ENCODE measurements at regions not wholly inside any gene's neighbourhood (a gene's known extent, or its start where the extent isn't known, plus 50 kb on each side); places are given as distances from the start of the nearest gene placed in this dataset.

- no peak overlapping the region for H3K4me3 ChIP-seq (ENCODE audit: low read depth, low read length)
- H3K27ac ChIP-seq (ENCODE audit: extremely low read depth, low read depth, low read length): no peak overlapping the region
- H3K36me3 ChIP-seq (ENCODE audit: control insufficient read depth in 2 of 2, insufficient read depth in 1 of 2, low read length in 2 of 2): no peaks in the 10 kb centered on the region
- H3K4me1 ChIP-seq (ENCODE audit: control insufficient read depth, insufficient read depth, low read length): no peaks in the 10 kb centered on the region
- ChIA-PET CTCF (interaction anchor here (0.7 kb wide), 1 partner anchor 205 kb away, joined by 3 read pairs; no protein-coding TSS in a partner anchor), POLR2A (no interaction called here)
- TF ChIP-seq YY2 (tag by site-specific recombination; IDR thresholded peaks at IDR 0.05) (no peak), ZBTB8A (tag by site-specific recombination; IDR thresholded peaks at IDR 0.05) (no peak), ZNF184 (tag by site-specific recombination; IDR thresholded peaks at IDR 0.05) (no peak), ZNF280D (tag by site-specific recombination; IDR thresholded peaks at IDR 0.05) (no peak), ZNF701 (tag by site-specific recombination; IDR thresholded peaks at IDR 0.05) (no peak), OVOL3 (tag by site-specific recombination; IDR thresholded peaks at IDR 0.05) (no peak)
- H3K9me3 ChIP-seq (ENCODE audit: control insufficient read depth, insufficient read depth, low read depth, low read length): no peaks in the 10 kb centered on the region
Observed at GRCh38 chr1:60560701-60561100, 487.1 kb upstream of the C1orf87 start.

DNA sequence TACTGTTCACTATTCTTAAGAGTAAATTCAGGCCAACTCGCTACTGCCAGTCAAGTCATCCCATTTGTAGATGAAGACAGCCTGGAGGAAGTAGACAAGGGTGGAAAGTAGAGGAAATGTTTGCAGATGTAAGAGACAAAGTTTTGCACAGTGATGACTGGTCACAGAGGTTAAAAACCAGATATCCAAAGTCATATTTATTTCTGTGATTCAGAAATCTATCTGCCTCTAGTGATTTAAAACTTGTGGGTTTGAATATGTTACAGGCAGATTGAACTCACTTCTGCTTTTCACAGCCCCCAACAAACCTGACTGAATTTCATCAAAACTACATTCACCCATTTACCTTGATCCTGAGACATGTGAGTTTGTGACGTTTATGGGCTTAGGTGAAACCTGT, 484.7 kb upstream of the C1orf87 start:
- no peak overlapping the region for H3K27ac ChIP-seq (ENCODE audit: extremely low read depth, low read depth, low read length)
- H3K4me3 ChIP-seq (ENCODE audit: low read depth, low read length): no peak overlapping the region
- no peaks in the 10 kb centered on the region for H3K4me1 ChIP-seq (ENCODE audit: control insufficient read depth, insufficient read depth, low read length)
- TF ChIP-seq ZNF510 (tag by site-specific recombination; IDR thresholded peaks at IDR 0.05; ENCODE audit: insufficient replicate concordance): no peak
- H3K36me3 ChIP-seq (ENCODE audit: control insufficient read depth in 2 of 2, insufficient read depth in 1 of 2, low read length in 2 of 2): no peaks in the 10 kb centered on the region
- no peaks in the 10 kb centered on the region for H3K9me3 ChIP-seq (ENCODE audit: control insufficient read depth, insufficient read depth, low read depth, low read length)
- POLR2A ChIA-PET: no interaction called here
- CTCF ChIA-PET: interaction anchor here (0.6 kb wide), 1 partner anchor 1906 kb away, joined by 3 read pairs; no protein-coding TSS in a partner anchor

DNA sequence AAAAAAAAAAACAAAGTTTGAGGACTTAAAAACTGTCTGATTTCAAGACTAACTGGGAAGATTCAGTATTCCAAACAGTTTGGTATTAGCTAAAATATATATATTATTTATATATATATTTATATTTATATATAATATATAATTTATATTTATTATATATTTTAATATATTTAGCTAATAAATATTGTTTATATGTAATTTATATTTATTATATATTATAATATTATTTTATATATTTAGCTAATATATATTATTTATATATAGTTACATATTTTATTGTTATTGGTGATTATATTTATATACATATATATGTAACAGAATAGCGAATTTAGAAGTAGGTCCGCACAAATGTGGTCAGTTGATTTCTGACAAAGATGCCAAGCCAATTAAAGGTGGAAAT, 480.2 kb upstream of the C1orf87 start:
- Histone ChIP-seq H3K4me1 (ENCODE audit: control insufficient read depth, insufficient read depth, low read length) (no peaks in the 10 kb centered on the region), H3K36me3 (ENCODE audit: control insufficient read depth in 2 of 2, insufficient read depth in 1 of 2, low read length in 2 of 2) (no peaks in the 10 kb centered on the region), H3K4me3 (ENCODE audit: low read depth, low read length) (no peak overlapping the region), H3K27ac (ENCODE audit: extremely low read depth, low read depth, low read length) (no peak overlapping the region), H3K9me3 (ENCODE audit: control insufficient read depth, insufficient read depth, low read depth, low read length) (no peaks in the 10 kb centered on the region)
- CTCF ChIA-PET: no interaction called here
- no peak for TF ChIP-seq KLF9 (tag by site-specific recombination; IDR thresholded peaks at IDR 0.05; ENCODE audit: low read depth)
- no peak for TF ChIP-seq ZNF132 (tag by site-specific recombination; IDR thresholded peaks at IDR 0.05; ENCODE audit: borderline replicate concordance)
- no peak for TF ChIP-seq ZFP37 (tag by site-specific recombination; IDR thresholded peaks at IDR 0.05)
- TF ChIP-seq ZNF580 (tag by site-specific recombination; IDR thresholded peaks at IDR 0.05): no peak
- TF ChIP-seq ZNF544 (tag by site-specific recombination; IDR thresholded peaks at IDR 0.05): no peak
- no peak for TF ChIP-seq ZNF350 (tag by site-specific recombination; IDR thresholded peaks at IDR 0.05)
- no peak for TF ChIP-seq REPIN1 (tag by site-specific recombination; IDR thresholded peaks at IDR 0.05; ENCODE audit: low read depth)
- no peak for TF ChIP-seq ZNF133 (tag by site-specific recombination; IDR thresholded peaks at IDR 0.05)
- no peak for TF ChIP-seq ZNF423 (tag by site-specific recombination; IDR thresholded peaks at IDR 0.05)
- TF ChIP-seq, protein P1, sequence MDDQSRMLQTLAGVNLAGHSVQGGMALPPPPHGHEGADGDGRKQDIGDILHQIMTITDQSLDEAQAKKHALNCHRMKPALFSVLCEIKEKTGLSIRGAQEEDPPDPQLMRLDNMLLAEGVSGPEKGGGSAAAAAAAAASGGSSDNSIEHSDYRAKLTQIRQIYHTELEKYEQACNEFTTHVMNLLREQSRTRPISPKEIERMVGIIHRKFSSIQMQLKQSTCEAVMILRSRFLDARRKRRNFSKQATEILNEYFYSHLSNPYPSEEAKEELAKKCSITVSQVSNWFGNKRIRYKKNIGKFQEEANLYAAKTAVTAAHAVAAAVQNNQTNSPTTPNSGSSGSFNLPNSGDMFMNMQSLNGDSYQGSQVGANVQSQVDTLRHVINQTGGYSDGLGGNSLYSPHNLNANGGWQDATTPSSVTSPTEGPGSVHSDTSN (CRISPR knock-in tag; IDR thresholded peaks at IDR 0.05): no peak
- TF ChIP-seq ZNF19 (tag by site-specific recombination; IDR thresholded peaks at IDR 0.05; ENCODE audit: low read depth): no peak
- no peak for TF ChIP-seq ZFP41 (tag by site-specific recombination; IDR thresholded peaks at IDR 0.05; ENCODE audit: borderline replicate concordance)
- POLR2A ChIA-PET: no interaction called here

All from HEK293 (cell line).